OCI-LY1 (cell line): ENCODE measurements at regions not wholly inside any gene's neighbourhood (a gene's known extent, or its start where the extent isn't known, plus 50 kb on each side); places are given as distances from the start of the nearest gene placed in this dataset.

Experiments used
- EZH2 ChIP-seq: fragments of 200-600 bp; sonication (generic), shearing (Covaris generic); IDR thresholded peaks from 2 replicates; pipeline ENCODE4 v1.8.0; 2017; ENCODE audit warnings: borderline replicate concordance, mixed run types, mild to moderate bottlenecking, antibody characterized with exemption, low read length, moderate library complexity, mixed read lengths
- TF ChIP-seq, protein P1 (sequence below): fragments of 200-600 bp; sonication (generic), shearing (Covaris generic); IDR thresholded peaks from 2 replicates; pipeline ENCODE4 v1.5.1; 2017; ENCODE audit warnings: mild to moderate bottlenecking, antibody characterized with exemption, low read length, moderate library complexity, mixed read lengths

- TF ChIP-seq, protein P1, sequence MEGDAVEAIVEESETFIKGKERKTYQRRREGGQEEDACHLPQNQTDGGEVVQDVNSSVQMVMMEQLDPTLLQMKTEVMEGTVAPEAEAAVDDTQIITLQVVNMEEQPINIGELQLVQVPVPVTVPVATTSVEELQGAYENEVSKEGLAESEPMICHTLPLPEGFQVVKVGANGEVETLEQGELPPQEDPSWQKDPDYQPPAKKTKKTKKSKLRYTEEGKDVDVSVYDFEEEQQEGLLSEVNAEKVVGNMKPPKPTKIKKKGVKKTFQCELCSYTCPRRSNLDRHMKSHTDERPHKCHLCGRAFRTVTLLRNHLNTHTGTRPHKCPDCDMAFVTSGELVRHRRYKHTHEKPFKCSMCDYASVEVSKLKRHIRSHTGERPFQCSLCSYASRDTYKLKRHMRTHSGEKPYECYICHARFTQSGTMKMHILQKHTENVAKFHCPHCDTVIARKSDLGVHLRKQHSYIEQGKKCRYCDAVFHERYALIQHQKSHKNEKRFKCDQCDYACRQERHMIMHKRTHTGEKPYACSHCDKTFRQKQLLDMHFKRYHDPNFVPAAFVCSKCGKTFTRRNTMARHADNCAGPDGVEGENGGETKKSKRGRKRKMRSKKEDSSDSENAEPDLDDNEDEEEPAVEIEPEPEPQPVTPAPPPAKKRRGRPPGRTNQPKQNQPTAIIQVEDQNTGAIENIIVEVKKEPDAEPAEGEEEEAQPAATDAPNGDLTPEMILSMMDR = no peak
- TF ChIP-seq EZH2 = no peak
Measured at GRCh38 chr3:5271372-5271683, 83.8 kb downstream of the EDEM1 start.
